HEK293 (cell line): ENCODE measurements at regions not wholly inside any gene's neighbourhood (a gene's known extent, or its start where the extent isn't known, plus 50 kb on each side); places are given as distances from the start of the nearest gene placed in this dataset.

ENCODE experiments used
- CTCF ChIA-PET: fragments of 350-600 bp; formaldehyde crosslinking; extraction: SDS; loops from one replicate; lab custom pipeline; 2021; ENCODE audit warnings: antibody characterized with exemption; lab: Yijun Ruan, JAX
- POLR2A ChIA-PET: fragments of 300-600 bp; formaldehyde crosslinking; extraction: SDS; loops from one replicate; lab custom pipeline; 2020; ENCODE audit warnings: antibody characterized with exemption, inconsistent platforms; lab: Yijun Ruan, JAX
- H3K27ac ChIP-seq: fragments of 200-500 bp; sonication (Bioruptor generic); 2 replicates; pipeline ENCODE4 v1.5.1; 2014; ENCODE audit warnings: low read depth, low read length, control low read depth, inconsistent platforms; ENCODE audit errors: extremely low read depth
- H3K36me3 ChIP-seq, 2 experiments: fragments of 200-500 bp in 1 of 2; sonication (Bioruptor generic) in 1 of 2; 1 replicate in 1 of 2; 2 replicates in 1 of 2; pipeline ENCODE4 v1.5.1; 2014 to 2017; ENCODE audit warnings: inconsistent platforms in 2 of 2, low read length in 2 of 2; ENCODE audit not compliant: control insufficient read depth in 2 of 2, insufficient read depth in 1 of 2
- H3K4me1 ChIP-seq: fragments of 200-500 bp; sonication (Bioruptor generic); 2 replicates; pipeline ENCODE4 v1.5.1; 2014; ENCODE audit warnings: mild to moderate bottlenecking, low read length, inconsistent platforms; ENCODE audit not compliant: control insufficient read depth, insufficient read depth
- H3K4me3 ChIP-seq: 2 replicates; pipeline ENCODE4 v1.5.1; 2011; ENCODE audit warnings: low read depth, mild to moderate bottlenecking, control low read depth, low read length, moderate library complexity
- H3K9me3 ChIP-seq: fragments of 200-500 bp; sonication (Bioruptor generic); 2 replicates; pipeline ENCODE4 v1.5.1; 2014; ENCODE audit warnings: low read depth, low read length, inconsistent platforms; ENCODE audit not compliant: control insufficient read depth, insufficient read depth
- KLF1 ChIP-seq: fragments of 450-650 bp; formaldehyde crosslinking; IDR thresholded peaks from 2 replicates; pipeline ENCODE4 v1.5.1; 2016; ENCODE audit warnings: missing biosample characterization, missing genetic modification characterization
- PRDM2 ChIP-seq: fragments of 450-650 bp; formaldehyde crosslinking; IDR thresholded peaks from 2 replicates; pipeline ENCODE4 v1.5.1; 2016; ENCODE audit warnings: missing biosample characterization, missing genetic modification characterization, borderline replicate concordance
- PRDM6 ChIP-seq: fragments of 450-650 bp; formaldehyde crosslinking; IDR thresholded peaks from 2 replicates; pipeline ENCODE4 v1.5.1; 2017; ENCODE audit warnings: missing biosample characterization, missing genetic modification characterization
- SETDB1 ChIP-seq: IDR thresholded peaks from one replicate; pipeline ENCODE4 v1.6.1; 2017; ENCODE audit warnings: mild to moderate bottlenecking, low read length, moderate library complexity, mixed read lengths; ENCODE audit not compliant: insufficient read length
- ZNF175 ChIP-seq: fragments of 450-650 bp; formaldehyde crosslinking; IDR thresholded peaks from 2 replicates; pipeline ENCODE4 v1.5.1; 2016; ENCODE audit warnings: missing biosample characterization, missing genetic modification characterization
- ZNF211 ChIP-seq: fragments of 450-650 bp; formaldehyde crosslinking; IDR thresholded peaks from 2 replicates; pipeline ENCODE4 v1.5.1; 2016; ENCODE audit warnings: low read depth, missing biosample characterization, missing genetic modification characterization
- ZNF239 ChIP-seq: fragments of 450-650 bp; formaldehyde crosslinking; IDR thresholded peaks from 2 replicates; pipeline ENCODE4 v1.5.1; 2016; ENCODE audit warnings: missing biosample characterization, missing genetic modification characterization
- ZNF274 ChIP-seq, 2 experiments: fragments of 200-500 bp in 1 of 2; fragments of 450-650 bp in 1 of 2; sonication (Bioruptor generic) in 1 of 2; formaldehyde crosslinking in 1 of 2; IDR thresholded peaks; 2 replicates each; pipeline versions ENCODE4 v1.5.1 to v1.6.1; 2014 to 2016; ENCODE audit warnings: borderline replicate concordance in 1 of 2, inconsistent platforms in 1 of 2, low read length in 1 of 2, missing biosample characterization in 1 of 2, missing genetic modification characterization in 1 of 2
- ZNF354C ChIP-seq: fragments of 450-650 bp; formaldehyde crosslinking; IDR thresholded peaks from 2 replicates; pipeline ENCODE4 v1.5.1; 2016; ENCODE audit warnings: missing biosample characterization, missing genetic modification characterization, low read depth, borderline replicate concordance
- ZNF473 ChIP-seq: fragments of 450-650 bp; formaldehyde crosslinking; IDR thresholded peaks from 2 replicates; pipeline ENCODE4 v1.5.1; 2017; ENCODE audit warnings: missing biosample characterization, missing genetic modification characterization
- ZNF549 ChIP-seq: fragments of 450-650 bp; IDR thresholded peaks from 2 replicates; pipeline ENCODE4 v1.5.1; 2018; ENCODE audit warnings: missing biosample characterization, missing genetic modification characterization, mild to moderate bottlenecking, inconsistent platforms, moderate library complexity
- ZNF555 ChIP-seq: fragments of 450-650 bp; formaldehyde crosslinking; conservative IDR thresholded peaks from 2 replicates; pipeline ENCODE4 v1.5.1; 2017; ENCODE audit warnings: missing biosample characterization, mild to moderate bottlenecking, missing genetic modification characterization, inconsistent platforms
- ZNF560 ChIP-seq: fragments of 450-650 bp; formaldehyde crosslinking; IDR thresholded peaks from 2 replicates; pipeline ENCODE4 v1.5.1; 2017; ENCODE audit warnings: missing biosample characterization, missing genetic modification characterization, borderline replicate concordance
- ZNF571 ChIP-seq: fragments of 450-650 bp; formaldehyde crosslinking; IDR thresholded peaks from 2 replicates; pipeline ENCODE4 v1.5.0; 2017; ENCODE audit warnings: missing biosample characterization, missing genetic modification characterization
- ZNF621 ChIP-seq: fragments of 450-650 bp; formaldehyde crosslinking; IDR thresholded peaks from 2 replicates; pipeline ENCODE4 v1.5.1; 2017; ENCODE audit warnings: missing biosample characterization, missing genetic modification characterization
- ZNF701 ChIP-seq: fragments of 450-650 bp; formaldehyde crosslinking; IDR thresholded peaks from 2 replicates; pipeline ENCODE4 v1.5.1; 2016; ENCODE audit warnings: missing biosample characterization, missing genetic modification characterization
- ZNF830 ChIP-seq: fragments of 450-650 bp; IDR thresholded peaks from 2 replicates; pipeline ENCODE4 v1.5.0; 2018; ENCODE audit warnings: missing biosample characterization, missing genetic modification characterization, low read depth, mild to moderate bottlenecking, moderate library complexity
- ZNF843 ChIP-seq: fragments of 450-650 bp; formaldehyde crosslinking; IDR thresholded peaks from 2 replicates; pipeline ENCODE4 v1.5.1; 2016; ENCODE audit warnings: missing biosample characterization, missing genetic modification characterization
- TF ChIP-seq, protein P1 (sequence below): fragments of 450-650 bp; formaldehyde crosslinking; IDR thresholded peaks from 2 replicates; pipeline ENCODE4 v1.5.1; 2016; ENCODE audit warnings: missing biosample characterization, missing genetic modification characterization

- H3K4me3 ChIP-seq: no peak overlapping the region
- ChIA-PET CTCF (interaction anchor here (0.8 kb wide), 1 partner anchor 281 kb away, joined by 3 read pairs; no protein-coding TSS in a partner anchor), POLR2A (no interaction called here)
- H3K9me3 ChIP-seq: no peaks in the 10 kb centered on the region
- no peaks in the 10 kb centered on the region for H3K4me1 ChIP-seq
- H3K27ac ChIP-seq: no peak overlapping the region
- TF ChIP-seq PRDM2 (tag by site-specific recombination): no peak
- TF ChIP-seq, protein P1, sequence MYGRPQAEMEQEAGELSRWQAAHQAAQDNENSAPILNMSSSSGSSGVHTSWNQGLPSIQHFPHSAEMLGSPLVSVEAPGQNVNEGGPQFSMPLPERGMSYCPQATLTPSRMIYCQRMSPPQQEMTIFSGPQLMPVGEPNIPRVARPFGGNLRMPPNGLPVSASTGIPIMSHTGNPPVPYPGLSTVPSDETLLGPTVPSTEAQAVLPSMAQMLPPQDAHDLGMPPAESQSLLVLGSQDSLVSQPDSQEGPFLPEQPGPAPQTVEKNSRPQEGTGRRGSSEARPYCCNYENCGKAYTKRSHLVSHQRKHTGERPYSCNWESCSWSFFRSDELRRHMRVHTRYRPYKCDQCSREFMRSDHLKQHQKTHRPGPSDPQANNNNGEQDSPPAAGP (tag by site-specific recombination): no peak
- no peak for TF ChIP-seq ZNF571
- TF ChIP-seq ZNF701 (tag by site-specific recombination): no peak
- no peak for TF ChIP-seq SETDB1
- no peak for TF ChIP-seq ZNF830
- TF ChIP-seq ZNF473: no peak
- TF ChIP-seq ZNF175 (tag by site-specific recombination): no peak
- TF ChIP-seq KLF1 (tag by site-specific recombination): no peak
- TF ChIP-seq ZNF843: no peak
- TF ChIP-seq ZNF555: no peak
- TF ChIP-seq ZNF274 (IDR thresholded peaks at IDR 0.05; ENCODE audit: low read length): no peak
- TF ChIP-seq ZNF274 (tag by site-specific recombination; IDR thresholded peaks at IDR 0.05; ENCODE audit: borderline replicate concordance): no peak
- TF ChIP-seq PRDM6 (tag by site-specific recombination): no peak
- no peak for TF ChIP-seq ZNF549
- no peak for TF ChIP-seq ZNF560 (tag by site-specific recombination)
- TF ChIP-seq ZNF211 (tag by site-specific recombination): no peak
- no peak for TF ChIP-seq ZNF354C
- no peak for TF ChIP-seq ZNF621 (tag by site-specific recombination)
- no peak for TF ChIP-seq ZNF239 (tag by site-specific recombination)
- no peaks in the 10 kb centered on the region for H3K36me3 ChIP-seq
Observed at GRCh38 chr4:59060895-59061294, 1950.7 kb upstream of the IGFBP7 start.
